ENCODE measurements at regions not wholly inside any gene's neighbourhood (a gene's known extent, or its start where the extent isn't known, plus 50 kb on each side); places are given as distances from the start of the nearest gene placed in this dataset.

- no peak overlapping the region for H3K27ac ChIP-seq
- ChIA-PET POLR2A (no interaction called here), CTCF (no interaction called here)
- no peak for DNase-seq (ENCODE audit: low read depth in 1 of 2, low spot score in 1 of 2)
- no peaks in the 10 kb centered on the region for H3K4me1 ChIP-seq
- WGBS (ENCODE audit: missing lambda C conversion rate) = 0% methylated on average over 4 of the region's 4 CpGs
- no peak overlapping the region for H3K4me3 ChIP-seq
- FAIRE-seq = no peak
- TF ChIP-seq BHLHE40 (IDR thresholded peaks at IDR 0.05; ENCODE audit: low read depth, low read length) (no peak), NFE2L2 (conservative IDR thresholded peaks at IDR 0.05; ENCODE audit: low read length) (no peak), CTCF (IDR thresholded peaks at IDR 0.05) (no peak), EP300 (IDR thresholded peaks at IDR 0.05) (no peak), RCOR1 (IDR thresholded peaks at IDR 0.05; ENCODE audit: low read depth, low read length) (no peak), CBX2 (IDR thresholded peaks at IDR 0.05; ENCODE audit: borderline replicate concordance, low read depth) (no peak), TFCP2L1 (CRISPR knock-in tag; IDR thresholded peaks at IDR 0.05) (no peak), RARB (CRISPR knock-in tag; IDR thresholded peaks at IDR 0.05) (no peak), MYC (IDR thresholded peaks at IDR 0.05; ENCODE audit: borderline replicate concordance, low read length) (no peak), GATA3 (IDR thresholded peaks at IDR 0.05; ENCODE audit: borderline replicate concordance) (no peak), ESRRA (IDR thresholded peaks at IDR 0.05; ENCODE audit: borderline replicate concordance, low read length) (no peak)
- TF ChIP-seq, protein P1, sequence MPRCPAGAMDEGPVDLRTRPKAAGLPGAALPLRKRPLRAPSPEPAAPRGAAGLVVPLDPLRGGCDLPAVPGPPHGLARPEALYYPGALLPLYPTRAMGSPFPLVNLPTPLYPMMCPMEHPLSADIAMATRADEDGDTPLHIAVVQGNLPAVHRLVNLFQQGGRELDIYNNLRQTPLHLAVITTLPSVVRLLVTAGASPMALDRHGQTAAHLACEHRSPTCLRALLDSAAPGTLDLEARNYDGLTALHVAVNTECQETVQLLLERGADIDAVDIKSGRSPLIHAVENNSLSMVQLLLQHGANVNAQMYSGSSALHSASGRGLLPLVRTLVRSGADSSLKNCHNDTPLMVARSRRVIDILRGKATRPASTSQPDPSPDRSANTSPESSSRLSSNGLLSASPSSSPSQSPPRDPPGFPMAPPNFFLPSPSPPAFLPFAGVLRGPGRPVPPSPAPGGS (IDR thresholded peaks at IDR 0.05) = no peak
- no peak overlapping the region for H3K4me2 ChIP-seq
- no peak for ATAC-seq
- H3K9me3 ChIP-seq = no peaks in the 10 kb centered on the region
These were observed 121.1 kb upstream of the SYT10 start for GRCh38 chr12:33560653-33561208.

DNA sequence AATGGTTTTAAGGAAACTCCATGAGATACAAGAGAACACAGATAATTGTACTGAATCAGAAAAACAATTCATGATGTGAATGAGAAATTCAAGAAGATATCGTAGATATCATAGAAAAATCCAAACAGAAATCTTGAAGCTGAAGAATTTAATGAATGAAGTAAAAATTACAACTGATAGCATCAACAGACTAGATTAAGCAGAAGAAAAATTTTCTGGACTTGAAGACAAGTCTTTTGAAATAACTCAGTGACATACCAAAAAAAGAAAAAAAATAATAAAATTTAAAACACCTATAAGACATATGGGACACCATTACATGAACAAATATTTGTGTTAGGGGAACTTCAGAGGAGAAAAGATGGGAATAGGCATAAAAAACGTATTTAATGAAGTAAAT is 122.8 kb upstream of the SYT10 start:
- DNase-seq (ENCODE audit: low read depth in 1 of 2, low spot score in 1 of 2) (no peak), FAIRE-seq (no peak), ATAC-seq (no peak)
- Histone ChIP-seq H3K4me1 (no peaks in the 10 kb centered on the region), H3K9me3 (no peaks in the 10 kb centered on the region), H3K4me2 (no peak overlapping the region), H3K4me3 (no peak overlapping the region), H3K27ac (no peak overlapping the region)
- CTCF ChIA-PET = no interaction called here
- TF ChIP-seq ZC3H11A (IDR thresholded peaks at IDR 0.05) (no peak), GATA3 (IDR thresholded peaks at IDR 0.05; ENCODE audit: borderline replicate concordance) (no peak), USF2 (IDR thresholded peaks at IDR 0.05) (no peak), POLR2AphosphoS2 (conservative IDR thresholded peaks at IDR 0.05; ENCODE audit: low read length) (no peak), ATOH8 (CRISPR knock-in tag; IDR thresholded peaks at IDR 0.05; ENCODE audit: low read depth) (no peak), CBX2 (IDR thresholded peaks at IDR 0.05; ENCODE audit: borderline replicate concordance, low read depth) (no peak), RNF2 (IDR thresholded peaks at IDR 0.05; ENCODE audit: borderline replicate concordance, low read depth) (no peak), TP53 (CRISPR knock-in tag; IDR thresholded peaks at IDR 0.05) (no peak)
- TF ChIP-seq, protein P2, sequence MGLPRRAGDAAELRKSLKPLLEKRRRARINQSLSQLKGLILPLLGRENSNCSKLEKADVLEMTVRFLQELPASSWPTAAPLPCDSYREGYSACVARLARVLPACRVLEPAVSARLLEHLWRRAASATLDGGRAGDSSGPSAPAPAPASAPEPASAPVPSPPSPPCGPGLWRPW (IDR thresholded peaks at IDR 0.05) = no peak
- WGBS (ENCODE audit: missing lambda C conversion rate) = no CpG with 5 or more reads among the region's 2 CpGs
- POLR2A ChIA-PET = no interaction called here

DNA sequence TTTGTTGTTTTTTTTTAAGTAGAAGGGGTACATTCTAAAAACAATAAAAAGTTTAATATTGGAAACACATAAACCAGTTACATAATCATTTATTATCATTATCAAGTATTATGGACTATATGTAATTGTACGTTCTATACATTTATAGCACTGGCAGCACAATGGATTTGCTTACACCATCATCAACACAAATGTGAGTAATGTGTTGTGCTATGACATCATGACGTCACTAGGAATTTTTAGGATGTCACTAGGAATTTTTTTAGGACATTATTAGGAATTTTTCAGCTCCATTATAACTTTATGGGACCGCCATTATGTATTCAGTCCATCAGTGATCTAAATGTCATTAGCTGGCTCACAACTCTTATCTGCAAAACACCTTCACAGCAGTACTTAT is 126.8 kb upstream of the SYT10 start:
- no peak for ATAC-seq
- Histone ChIP-seq H3K4me2 (no peak overlapping the region), H3K4me1 (no peaks in the 10 kb centered on the region), H3K9me3 (no peaks in the 10 kb centered on the region), H3K27ac (no peak overlapping the region), H3K4me3 (no peak overlapping the region)
- POLR2A ChIA-PET = no interaction called here
- CTCF ChIA-PET = no interaction called here
- TF ChIP-seq RFX5 (IDR thresholded peaks at IDR 0.05) (no peak), RNF2 (IDR thresholded peaks at IDR 0.05; ENCODE audit: borderline replicate concordance, low read depth) (no peak), JUN (IDR thresholded peaks at IDR 0.05) (no peak), NFE2L2 (conservative IDR thresholded peaks at IDR 0.05; ENCODE audit: low read length) (no peak), MAFK (IDR thresholded peaks at IDR 0.05; ENCODE audit: partially characterized antibody) (no peak), ESRRA (IDR thresholded peaks at IDR 0.05; ENCODE audit: borderline replicate concordance, low read length) (no peak), SMC3 (IDR thresholded peaks at IDR 0.05) (no peak), HOXA7 (CRISPR knock-in tag; IDR thresholded peaks at IDR 0.05) (no peak), FOXS1 (CRISPR knock-in tag; IDR thresholded peaks at IDR 0.05) (no peak), HEYL (CRISPR knock-in tag; IDR thresholded peaks at IDR 0.05) (no peak)
- no peak for DNase-seq (ENCODE audit: low read depth in 1 of 2, low spot score in 1 of 2)
- no peak for FAIRE-seq
- 18% methylated on average over 3 of the region's 3 CpGs for WGBS (ENCODE audit: missing lambda C conversion rate)
